GM23248 (cell line): ENCODE measurements at regions not wholly inside any gene's neighbourhood (a gene's known extent, or its start where the extent isn't known, plus 50 kb on each side); places are given as distances from the start of the nearest gene placed in this dataset.

Experiments
- DNase-seq: peaks from one replicate; pipeline ENCODE4 v3.0.0-alpha.2; 2015
- H2AFZ ChIP-seq: fragments of 200-600 bp; sonication (generic); 2 replicates; pipeline ENCODE4 v1.6.1; 2016; ENCODE audit warnings: antibody characterized with exemption
- H3F3A ChIP-seq: fragments of 200-600 bp; sonication (generic); 2 replicates; pipeline ENCODE4 v1.6.1; 2016; ENCODE audit warnings: mild to moderate bottlenecking, antibody characterized with exemption, mixed run types; ENCODE audit not compliant: insufficient read depth
- H3K27ac ChIP-seq: fragments of 200-600 bp; sonication (generic); 2 replicates; pipeline ENCODE4 v1.5.1; 2016; ENCODE audit warnings: mild to moderate bottlenecking
- H3K27me3 ChIP-seq: fragments of 200-600 bp; sonication (generic); replicated peaks from 2 replicates; pipeline ENCODE4 v1.6.1; 2016; ENCODE audit warnings: mild to moderate bottlenecking; ENCODE audit not compliant: insufficient read depth
- H3K36me3 ChIP-seq: fragments of 200-600 bp; sonication (generic); 2 replicates; pipeline ENCODE4 v1.6.1; 2016; ENCODE audit warnings: low read depth, mild to moderate bottlenecking
- H3K4me1 ChIP-seq: fragments of 200-600 bp; sonication (generic); 2 replicates; pipeline ENCODE4 v1.6.1; 2016; ENCODE audit warnings: mild to moderate bottlenecking; ENCODE audit not compliant: insufficient read depth
- H3K4me2 ChIP-seq: fragments of 200-600 bp; sonication (generic); one replicate; pipeline ENCODE4 v1.6.1; 2016; ENCODE audit warnings: mild to moderate bottlenecking; ENCODE audit not compliant: unreplicated experiment
- H3K4me3 ChIP-seq: fragments of 200-600 bp; sonication (generic); 2 replicates; pipeline ENCODE4 v1.5.1; 2016; ENCODE audit warnings: mild to moderate bottlenecking
- H3K79me2 ChIP-seq: fragments of 200-600 bp; sonication (generic); 2 replicates; pipeline ENCODE4 v1.6.1; 2016; ENCODE audit warnings: mild to moderate bottlenecking; ENCODE audit not compliant: insufficient read depth
- H3K9ac ChIP-seq: fragments of 200-600 bp; sonication (generic); 2 replicates; pipeline ENCODE4 v1.6.1; 2016; ENCODE audit warnings: mild to moderate bottlenecking
- H3K9me2 ChIP-seq: fragments of 200-600 bp; sonication (generic); 2 replicates; pipeline ENCODE4 v1.6.1; 2016; ENCODE audit warnings: mixed run types, mild to moderate bottlenecking, moderate library complexity; ENCODE audit not compliant: insufficient read depth
- H3K9me3 ChIP-seq: fragments of 200-600 bp; sonication (generic); one replicate; pipeline ENCODE4 v1.6.1; 2017; ENCODE audit warnings: low read depth
- H4K20me1 ChIP-seq: fragments of 200-600 bp; sonication (generic); 2 replicates; pipeline ENCODE4 v1.6.0; 2016; ENCODE audit not compliant: insufficient read depth
- EZH2 ChIP-seq: fragments of 200-600 bp; sonication (generic); IDR thresholded peaks from 2 replicates; pipeline ENCODE4 v1.6.1; 2018; ENCODE audit warnings: antibody characterized with exemption, mild to moderate bottlenecking; ENCODE audit not compliant: insufficient read depth, poor library complexity, severe bottlenecking
- EZH2phosphoT487 ChIP-seq: fragments of 200-600 bp; sonication (generic); IDR thresholded peaks from 2 replicates; pipeline ENCODE4 v1.6.1; 2018; ENCODE audit warnings: antibody characterized with exemption, moderate library complexity, mild to moderate bottlenecking, low read depth; ENCODE audit not compliant: insufficient read depth
- WGBS, 2 experiments: methylation state at CpG; one replicate each; pipeline ENCODE4 v1.1.6; 2015 to 2017; ENCODE audit warnings: low lambda C conversion rate in 2 of 2, low coverage in 1 of 2; ENCODE audit errors: missing lambda C conversion rate in 2 of 2; 5-methylcytosine and 5-hydroxymethylcytosine counted together
- in situ Hi-C: fragments of 300-500 bp; cut with MboI; formaldehyde crosslinking; loops from 2 replicates; pipeline ENCODE4 v1.15.0; 2020

DNA sequence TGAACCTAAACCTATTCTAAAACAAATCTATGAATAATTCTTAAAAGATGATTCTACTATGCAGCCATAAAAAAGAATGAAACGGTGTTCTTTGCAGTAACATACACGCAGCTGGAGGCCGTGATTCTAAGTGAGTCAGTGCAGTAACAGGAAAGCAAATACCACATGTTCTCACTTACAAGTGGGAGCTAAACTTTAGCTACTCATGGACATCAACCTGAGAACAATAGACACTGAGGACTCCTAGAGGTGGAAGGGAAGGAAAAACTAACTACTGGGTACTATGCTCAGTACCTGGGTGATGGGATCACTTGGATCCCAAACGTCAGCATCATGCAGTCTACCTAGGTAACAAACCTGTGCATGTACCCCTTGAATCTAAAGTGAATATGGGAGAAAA lies 575.0 kb upstream of the MGMT start:
- Histone ChIP-seq H3K4me2 (no peak overlapping the region), H3K9me3 (no peaks in the 10 kb centered on the region), H3K9me2 (no peaks in the 10 kb centered on the region), H3K27ac (no peak overlapping the region), H3K79me2 (no peaks in the 10 kb centered on the region), H4K20me1 (no peaks in the 10 kb centered on the region), H3K27me3 (no peaks in the 10 kb centered on the region), H3F3A (no peaks in the 10 kb centered on the region), H3K4me1 (no peaks in the 10 kb centered on the region), H2AFZ (no peak overlapping the region), H3K4me3 (no peak overlapping the region), H3K36me3 (no peaks in the 10 kb centered on the region), H3K9ac (no peak overlapping the region)
- in situ Hi-C loops = no loop called here
- DNase-seq = no peak
- TF ChIP-seq EZH2 = no peak
- no peak for TF ChIP-seq EZH2phosphoT487
- 30 to 32% methylated on average over 4 of the region's 4 CpGs for WGBS, 2 experiments

DNA sequence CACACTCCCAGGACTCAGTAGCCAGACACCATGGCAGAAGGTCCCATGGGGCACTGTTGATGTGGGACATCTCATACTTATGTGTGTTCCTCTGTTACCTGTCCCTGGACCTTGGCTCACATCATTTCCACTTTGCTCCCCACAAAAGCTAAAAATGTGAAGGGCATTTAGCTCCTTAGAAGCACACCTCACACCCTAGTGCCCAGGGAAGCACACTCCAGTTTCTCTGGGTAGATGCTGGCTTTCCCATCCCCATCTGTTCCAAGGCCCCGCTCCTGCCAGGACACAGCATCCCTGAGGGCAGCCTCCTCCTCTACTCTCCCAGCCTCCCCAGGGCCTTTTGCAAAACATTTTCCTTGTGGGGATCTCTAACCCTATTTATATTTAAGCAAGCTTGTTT lies 572.4 kb upstream of the MGMT start:
- WGBS, 2 experiments = 52 to 73% methylated on average over 1 of the region's 1 CpG

DNA sequence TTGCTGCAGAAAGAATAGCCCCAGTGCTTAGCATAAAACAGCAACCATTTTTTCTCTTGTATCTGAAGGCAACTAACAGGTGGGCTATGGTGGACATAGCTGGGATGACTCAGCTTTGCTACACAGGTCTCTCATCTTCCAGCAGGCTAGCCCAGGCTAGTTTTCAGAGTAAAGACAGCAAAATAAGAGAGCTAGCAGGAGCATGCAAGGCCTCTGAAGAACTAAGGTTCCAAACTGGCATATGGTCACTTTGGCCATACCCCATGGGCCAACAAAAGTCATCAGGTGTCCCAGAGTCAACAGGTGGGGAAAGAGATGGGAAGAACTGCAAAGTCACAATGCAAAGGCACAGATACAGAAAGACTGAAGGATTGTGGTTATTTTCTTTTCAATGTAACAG lies 571.6 kb upstream of the MGMT start:
- Histone ChIP-seq H4K20me1 (no peaks in the 10 kb centered on the region), H3K4me3 (no peak overlapping the region)

More for the DNA sequence above, 572.4 kb upstream of the MGMT start:
- Histone ChIP-seq H3F3A (no peaks in the 10 kb centered on the region), H3K4me3 (no peak overlapping the region), H3K36me3 (no peaks in the 10 kb centered on the region), H3K9me2 (no peaks in the 10 kb centered on the region), H3K9me3 (no peaks in the 10 kb centered on the region), H3K79me2 (no peaks in the 10 kb centered on the region), H3K27ac (no peak overlapping the region), H3K4me1 (no peaks in the 10 kb centered on the region), H3K27me3 (no peaks in the 10 kb centered on the region), H2AFZ (no peak overlapping the region), H4K20me1 (no peaks in the 10 kb centered on the region), H3K4me2 (no peak overlapping the region), H3K9ac (no peak overlapping the region)
- no peak for TF ChIP-seq EZH2phosphoT487
- in situ Hi-C loops = no loop called here
- no peak for DNase-seq

DNA sequence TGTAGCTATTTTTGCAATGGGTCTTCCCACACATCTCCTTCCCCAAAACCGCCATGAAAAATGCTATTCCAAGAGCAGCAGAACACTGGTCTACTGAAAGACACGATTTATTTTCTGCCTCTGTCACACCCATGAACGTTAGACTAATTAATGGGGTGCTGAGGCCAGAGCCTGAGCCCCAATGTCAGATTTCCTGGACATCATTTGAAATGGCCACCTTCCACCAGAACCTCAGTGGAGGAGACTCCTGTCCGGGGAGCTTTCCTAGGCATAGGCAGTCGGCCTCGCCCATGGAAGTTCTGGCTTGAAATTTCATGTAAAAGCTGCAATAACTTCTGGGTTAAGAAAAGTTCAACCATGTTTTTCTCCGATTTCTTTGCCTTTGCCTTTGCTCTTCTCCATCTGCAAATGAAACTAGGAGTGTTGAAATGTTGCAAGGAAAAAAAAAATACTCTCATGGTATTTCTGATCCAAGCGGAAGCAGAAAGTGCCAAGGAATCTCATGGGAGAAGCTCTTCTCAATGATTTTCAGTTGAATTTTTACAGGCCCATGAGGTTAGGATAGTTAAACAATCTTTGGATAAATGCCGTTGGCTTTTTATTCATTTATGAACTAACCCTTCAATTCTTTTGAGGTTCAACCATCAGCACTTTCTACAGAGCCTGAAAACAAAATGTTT lies 570.8 kb upstream of the MGMT start:
- Histone ChIP-seq H2AFZ (no peak overlapping the region), H3K27ac (no peak overlapping the region), H3F3A (no peaks in the 10 kb centered on the region), H3K9me2 (no peaks in the 10 kb centered on the region), H3K27me3 (no peaks in the 10 kb centered on the region), H3K36me3 (no peaks in the 10 kb centered on the region), H3K4me1 (no peaks in the 10 kb centered on the region), H3K4me3 (no peak overlapping the region), H3K9ac (no peak overlapping the region), H3K79me2 (no peaks in the 10 kb centered on the region), H3K4me2 (no peak overlapping the region), H3K9me3 (no peaks in the 10 kb centered on the region), H4K20me1 (no peaks in the 10 kb centered on the region)
- DNase-seq = no peak
- WGBS, 2 experiments = 1 to 2% methylated on average over 9 of the region's 9 CpGs
- TF ChIP-seq EZH2 (no peak), EZH2phosphoT487 (no peak)
- in situ Hi-C loops = no loop called here

More for the DNA sequence above, 571.6 kb upstream of the MGMT start:
- Histone ChIP-seq H3K9me2 (no peaks in the 10 kb centered on the region), H3K27ac (no peak overlapping the region), H3K27me3 (no peaks in the 10 kb centered on the region), H2AFZ (no peak overlapping the region), H3K4me1 (no peaks in the 10 kb centered on the region), H3K4me2 (no peak overlapping the region), H3F3A (no peaks in the 10 kb centered on the region), H3K9ac (no peak overlapping the region), H3K36me3 (no peaks in the 10 kb centered on the region), H3K79me2 (no peaks in the 10 kb centered on the region), H3K9me3 (no peaks in the 10 kb centered on the region)
- in situ Hi-C loops = no loop called here
- DNase-seq = no peak
- TF ChIP-seq EZH2phosphoT487 (no peak), EZH2 (no peak)

DNA sequence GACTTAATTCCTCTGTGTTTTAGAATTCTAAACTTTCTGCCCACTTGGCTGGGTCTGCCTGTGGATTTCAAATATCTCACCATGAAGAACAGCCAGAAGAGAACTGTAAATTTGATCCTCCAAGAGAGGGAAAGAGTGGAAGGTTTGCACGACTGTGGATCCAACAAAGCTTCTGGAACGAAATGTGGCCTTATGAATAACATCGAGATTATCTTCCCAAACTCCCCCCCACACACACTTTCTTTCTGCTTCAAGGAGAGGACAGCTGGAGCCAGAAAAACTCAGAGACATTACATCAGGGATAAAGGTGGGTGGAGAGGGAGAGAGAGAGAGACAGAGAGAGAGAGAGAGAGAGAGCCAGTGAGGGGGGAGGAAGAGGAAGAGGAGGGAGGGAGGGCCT lies 570.1 kb upstream of the MGMT start:
- in situ Hi-C loops = no loop called here
- H2AFZ ChIP-seq = no peak overlapping the region
- no peaks in the 10 kb centered on the region for H3K27me3 ChIP-seq
- H3K4me1 ChIP-seq = no peaks in the 10 kb centered on the region
- 0% methylated on average over 3 of the region's 3 CpGs for WGBS, 2 experiments
- H3K4me2 ChIP-seq = no peak overlapping the region
- H3K9me2 ChIP-seq = no peaks in the 10 kb centered on the region
- no peaks in the 10 kb centered on the region for H3F3A ChIP-seq
- no peaks in the 10 kb centered on the region for H3K36me3 ChIP-seq
- no peak overlapping the region for H3K9ac ChIP-seq
- no peak for DNase-seq
- no peaks in the 10 kb centered on the region for H3K9me3 ChIP-seq
- no peaks in the 10 kb centered on the region for H4K20me1 ChIP-seq
- no peak overlapping the region for H3K4me3 ChIP-seq
- H3K79me2 ChIP-seq = no peaks in the 10 kb centered on the region
- H3K27ac ChIP-seq = no peak overlapping the region
- TF ChIP-seq EZH2 = no peak
- no peak for TF ChIP-seq EZH2phosphoT487
